H9 (cell line): ENCODE measurements at regions not wholly inside any gene's neighbourhood (a gene's known extent, or its start where the extent isn't known, plus 50 kb on each side); places are given as distances from the start of the nearest gene placed in this dataset.

ENCODE experiments used
- DNase-seq: peaks from one replicate; pipeline ENCODE4 v3.0.0-alpha.2; 2017
- H2AFZ ChIP-seq: one replicate; pipeline ENCODE4 v1.6.1; 2013; ENCODE audit warnings: mild to moderate bottlenecking, low read length, control low read depth, moderate library complexity
- H2AK5ac ChIP-seq: 2 replicates; pipeline ENCODE4 v1.6.1; 2013; ENCODE audit warnings: low read length, control low read depth, mixed read lengths; ENCODE audit not compliant: insufficient read length
- H2BK120ac ChIP-seq: one replicate; pipeline ENCODE4 v1.6.1; 2013; ENCODE audit warnings: low read depth, mild to moderate bottlenecking, low read length, control low read depth, inconsistent platforms; ENCODE audit not compliant: poor library complexity, severe bottlenecking
- H2BK12ac ChIP-seq: 2 replicates; pipeline ENCODE4 v1.6.1; 2013; ENCODE audit warnings: low read length, control low read depth, mixed read lengths, low read depth; ENCODE audit not compliant: insufficient read length
- H2BK15ac ChIP-seq: 2 replicates; pipeline ENCODE4 v1.6.1; 2013; ENCODE audit warnings: low read depth, low read length, control low read depth
- H2BK20ac ChIP-seq: one replicate; pipeline ENCODE4 v1.6.1; 2013; ENCODE audit warnings: low read depth, mild to moderate bottlenecking, low read length, control low read depth, inconsistent platforms; ENCODE audit not compliant: poor library complexity, severe bottlenecking
- H2BK5ac ChIP-seq: 2 replicates; pipeline ENCODE4 v1.6.1; 2013; ENCODE audit warnings: low read length, control low read depth, mixed read lengths; ENCODE audit not compliant: insufficient read length
- H3K14ac ChIP-seq: 2 replicates; pipeline ENCODE4 v1.6.1; 2013; ENCODE audit warnings: low read length, control low read depth; ENCODE audit not compliant: insufficient read depth
- H3K18ac ChIP-seq: 2 replicates; pipeline ENCODE4 v1.6.1; 2013; ENCODE audit warnings: low read depth, mild to moderate bottlenecking, mixed read lengths, low read length, control low read depth; ENCODE audit not compliant: insufficient read length
- H3K23ac ChIP-seq: 2 replicates; pipeline ENCODE4 v1.6.1; 2013; ENCODE audit warnings: low read length, control low read depth, mixed read lengths, low read depth; ENCODE audit not compliant: insufficient read length
- H3K23me2 ChIP-seq: 2 replicates; pipeline ENCODE4 v1.6.1; 2013; ENCODE audit warnings: low read depth, mild to moderate bottlenecking, mixed read lengths, low read length, control low read depth; ENCODE audit not compliant: insufficient read length, poor library complexity, severe bottlenecking
- H3K27ac ChIP-seq: 2 replicates; pipeline ENCODE4 v1.5.1; 2013; ENCODE audit warnings: low read length, control low read depth, mixed read lengths, low read depth; ENCODE audit not compliant: insufficient read length
- H3K27me3 ChIP-seq: 2 replicates; pipeline ENCODE4 v1.6.1; 2013; ENCODE audit warnings: low read length, control low read depth, inconsistent platforms; ENCODE audit not compliant: insufficient read depth
- H3K4ac ChIP-seq: 2 replicates; pipeline ENCODE4 v1.6.1; 2013; ENCODE audit warnings: low read depth, mild to moderate bottlenecking, control low read depth, inconsistent platforms, low read length, moderate library complexity
- H3K4me1 ChIP-seq: 2 replicates; pipeline ENCODE4 v1.6.1; 2013; ENCODE audit warnings: low read length, control low read depth, inconsistent platforms; ENCODE audit not compliant: insufficient read depth
- H3K4me2 ChIP-seq: 2 replicates; pipeline ENCODE4 v1.6.1; 2013; ENCODE audit warnings: low read length, control low read depth, mixed read lengths; ENCODE audit not compliant: insufficient read length, insufficient read depth
- H3K56ac ChIP-seq: 2 replicates; pipeline ENCODE4 v1.6.1; 2013; ENCODE audit warnings: low read depth, mild to moderate bottlenecking, mixed read lengths, low read length, control low read depth; ENCODE audit not compliant: insufficient read length
- H3K79me1 ChIP-seq: 2 replicates; pipeline ENCODE4 v1.6.1; 2013; ENCODE audit warnings: low read depth, mild to moderate bottlenecking, moderate library complexity, low read length, control low read depth, inconsistent platforms; ENCODE audit not compliant: insufficient read depth, poor library complexity, severe bottlenecking
- H3K79me2 ChIP-seq: 2 replicates; pipeline ENCODE4 v1.6.1; 2013; ENCODE audit warnings: low read length, control low read depth, inconsistent platforms; ENCODE audit not compliant: insufficient read depth
- H3K9ac ChIP-seq: 2 replicates; pipeline ENCODE4 v1.6.1; 2013; ENCODE audit warnings: low read length, control low read depth, mixed read lengths; ENCODE audit not compliant: insufficient read length; ENCODE audit errors: extremely low read depth
- H3K9me3 ChIP-seq: one replicate; pipeline ENCODE4 v1.6.1; 2013; ENCODE audit warnings: low read depth, low read length, inconsistent platforms; ENCODE audit not compliant: control insufficient read depth
- H3T11ph ChIP-seq: one replicate; pipeline ENCODE4 v1.6.1; 2013; ENCODE audit warnings: mild to moderate bottlenecking, low read length, control low read depth, inconsistent platforms
- H4K20me1 ChIP-seq: one replicate; pipeline ENCODE4 v1.6.1; 2013; ENCODE audit not compliant: control insufficient read depth, insufficient read length, insufficient read depth
- H4K5ac ChIP-seq: 2 replicates; pipeline ENCODE4 v1.6.1; 2013; ENCODE audit warnings: low read depth, mild to moderate bottlenecking, mixed read lengths, low read length, control low read depth; ENCODE audit not compliant: insufficient read length
- H4K8ac ChIP-seq: replicated peaks from 2 replicates; pipeline ENCODE4 v1.6.1; 2013; ENCODE audit warnings: low read length, control low read depth, mixed read lengths, low read depth; ENCODE audit not compliant: insufficient read length
- H4K91ac ChIP-seq: 2 replicates; pipeline ENCODE4 v1.6.1; 2013; ENCODE audit warnings: low read depth, mild to moderate bottlenecking, moderate library complexity, mixed read lengths, low read length, control low read depth; ENCODE audit not compliant: insufficient read length
- H3K27ac Mint-ChIP-seq, 3 experiments: 2 replicates in 2 of 3; 3 replicates in 1 of 3; pipeline ENCODE4 v1.8.0; 2020 to 2021; ENCODE audit warnings: mixed read lengths in 3 of 3, mild to moderate bottlenecking in 1 of 3, moderate library complexity in 1 of 3
- H3K27me3 Mint-ChIP-seq: 2 replicates; pipeline ENCODE4 v1.8.0; 2021; ENCODE audit warnings: low read depth, mild to moderate bottlenecking, moderate library complexity, mixed read lengths
- H3K36me3 Mint-ChIP-seq, 3 experiments: 2 replicates in 2 of 3; 3 replicates in 1 of 3; pipeline ENCODE4 v1.8.0; 2020 to 2021; ENCODE audit warnings: low read depth in 3 of 3, mixed read lengths in 3 of 3; ENCODE audit not compliant: insufficient read depth in 1 of 3
- H3K4me1 Mint-ChIP-seq, 2 experiments: 2 replicates each; pipeline ENCODE4 v1.8.0; 2020; ENCODE audit warnings: mixed read lengths in 2 of 2
- H3K4me3 Mint-ChIP-seq, 2 experiments: 2 replicates in 1 of 2; 3 replicates in 1 of 2; pipeline ENCODE4 v1.8.0; 2020 to 2021; ENCODE audit warnings: mild to moderate bottlenecking in 2 of 2, mixed read lengths in 2 of 2, moderate library complexity in 1 of 2
- H3K9me3 Mint-ChIP-seq, 2 experiments: 2 replicates in 1 of 2; 3 replicates in 1 of 2; pipeline ENCODE4 v1.8.0; 2020; ENCODE audit warnings: mild to moderate bottlenecking in 2 of 2, mixed read lengths in 2 of 2, moderate library complexity in 1 of 2
- WGBS: extraction: QIAGEN DNeasy Blood & Tissue Kit; methylation state at CpG from one replicate; pipeline ENCODE4 v1.1.7; 2013; ENCODE audit warnings: missing lambda C conversion rate, low lambda C conversion rate, mixed read lengths; ENCODE audit not compliant: insufficient read length; ENCODE audit errors: extremely low coverage; 5-methylcytosine and 5-hydroxymethylcytosine counted together
- TF ChIP-seq, protein P1 (sequence below): fragments of 200-600 bp; sonication (generic); conservative IDR thresholded peaks from 3 replicates; pipeline ENCODE4 v1.8.0; 2021; ENCODE audit warnings: antibody characterized with exemption, mild to moderate bottlenecking

DNA sequence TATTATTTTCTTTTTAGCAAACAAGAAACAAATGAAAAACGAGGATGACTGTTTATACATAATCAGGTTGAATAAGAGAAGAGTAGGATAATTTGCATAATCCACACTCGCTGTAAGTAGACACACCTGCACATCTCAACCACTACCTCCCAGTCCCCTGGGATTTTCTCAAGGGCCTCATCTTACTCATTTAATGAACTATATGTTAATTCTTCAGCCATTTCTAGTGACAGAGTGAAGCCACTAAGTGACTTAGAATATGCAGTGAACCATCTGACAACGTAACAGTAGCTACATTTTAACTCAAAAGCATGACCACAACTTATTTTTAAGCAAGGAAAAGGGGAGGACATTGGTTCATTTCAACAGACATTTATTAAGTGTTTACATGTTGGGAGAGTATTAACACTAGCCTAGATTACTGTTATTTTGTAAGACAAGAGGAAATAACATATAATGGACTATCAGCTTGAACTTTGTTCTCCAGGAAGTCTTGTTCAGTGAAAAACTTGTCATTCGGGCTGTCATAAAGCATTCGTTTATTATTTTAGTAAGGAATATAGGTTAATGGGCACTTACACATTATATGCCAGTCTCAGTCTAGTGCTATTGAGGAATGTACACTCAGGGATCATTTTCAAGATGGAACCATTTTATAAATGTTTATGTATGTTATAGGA, 173.0 kb upstream of the ROBO2 start:
- Histone ChIP-seq H3K56ac (no peak overlapping the region), H4K5ac (no peak overlapping the region), H3K23me2 (no peaks in the 10 kb centered on the region), H3K4me2 (no peak overlapping the region), H4K91ac (no peak overlapping the region), H2AFZ (no peak overlapping the region), H2BK20ac (no peak overlapping the region), H3K23ac (no peak overlapping the region), H3K79me2 (no peaks in the 10 kb centered on the region), H2BK120ac (no peak overlapping the region), H3K18ac (no peak overlapping the region), H3K4ac (no peak overlapping the region), H4K20me1 (no peaks in the 10 kb centered on the region), H4K8ac (no peak overlapping the region), H3K4me1 (no peaks in the 10 kb centered on the region), H2BK15ac (no peak overlapping the region), H3K79me1 (no peaks in the 10 kb centered on the region), H3K9me3 (no peaks in the 10 kb centered on the region), H3K27me3 (no peaks in the 10 kb centered on the region), H2BK5ac (no peak overlapping the region), H3K14ac (no peak overlapping the region), H3K9ac (no peak overlapping the region), H2AK5ac (no peak overlapping the region), H2BK12ac (no peak overlapping the region), H3K27ac (no peak overlapping the region), H3T11ph (no peak overlapping the region)
- TF ChIP-seq, protein P1, sequence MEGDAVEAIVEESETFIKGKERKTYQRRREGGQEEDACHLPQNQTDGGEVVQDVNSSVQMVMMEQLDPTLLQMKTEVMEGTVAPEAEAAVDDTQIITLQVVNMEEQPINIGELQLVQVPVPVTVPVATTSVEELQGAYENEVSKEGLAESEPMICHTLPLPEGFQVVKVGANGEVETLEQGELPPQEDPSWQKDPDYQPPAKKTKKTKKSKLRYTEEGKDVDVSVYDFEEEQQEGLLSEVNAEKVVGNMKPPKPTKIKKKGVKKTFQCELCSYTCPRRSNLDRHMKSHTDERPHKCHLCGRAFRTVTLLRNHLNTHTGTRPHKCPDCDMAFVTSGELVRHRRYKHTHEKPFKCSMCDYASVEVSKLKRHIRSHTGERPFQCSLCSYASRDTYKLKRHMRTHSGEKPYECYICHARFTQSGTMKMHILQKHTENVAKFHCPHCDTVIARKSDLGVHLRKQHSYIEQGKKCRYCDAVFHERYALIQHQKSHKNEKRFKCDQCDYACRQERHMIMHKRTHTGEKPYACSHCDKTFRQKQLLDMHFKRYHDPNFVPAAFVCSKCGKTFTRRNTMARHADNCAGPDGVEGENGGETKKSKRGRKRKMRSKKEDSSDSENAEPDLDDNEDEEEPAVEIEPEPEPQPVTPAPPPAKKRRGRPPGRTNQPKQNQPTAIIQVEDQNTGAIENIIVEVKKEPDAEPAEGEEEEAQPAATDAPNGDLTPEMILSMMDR, result no peak
- Mint-ChIP-seq H3K4me1 (no peaks in the 10 kb centered on the region), H3K4me3 (no peak overlapping the region), H3K9me3 (no peaks in the 10 kb centered on the region), H3K27me3 (no peaks in the 10 kb centered on the region), H3K36me3 (no peaks in the 10 kb centered on the region; a peak in 1 of 7 replicates), H3K27ac (no peak overlapping the region)
- no peak for DNase-seq
- WGBS, result no CpG with 5 or more reads among the region's 5 CpGs
